Breast epithelium (tissue), 3 donors: ENCODE measurements at regions not wholly inside any gene's neighbourhood (a gene's known extent, or its start where the extent isn't known, plus 50 kb on each side); places are given as distances from the start of the nearest gene placed in this dataset.

Source experiments
- CTCF ChIP-seq, 3 donors: fragments of 450-650 bp; IDR thresholded peaks; one replicate each; pipeline ENCODE4 v1.5.1; 2016 to 2017; ENCODE audit warnings: antibody characterized with exemption in 3 of 3, mild to moderate bottlenecking in 3 of 3, moderate library complexity in 3 of 3
- POLR2A ChIP-seq: fragments of 450-650 bp; IDR thresholded peaks from one replicate; pipeline ENCODE4 v1.6.1; 2016; ENCODE audit warnings: antibody characterized with exemption, mild to moderate bottlenecking, moderate library complexity
- POLR2AphosphoS5 ChIP-seq, 3 donors: sonication (generic); formaldehyde crosslinking; IDR thresholded peaks; one replicate each; pipeline ENCODE4 v1.6.1; 2017; ENCODE audit warnings: antibody characterized with exemption in 3 of 3

GRCh38 chr1:181144238-181144637 lies 55.7 kb downstream of the IER5 start:
- TF ChIP-seq POLR2A: no peak
- TF ChIP-seq CTCF (IDR thresholded peaks at IDR 0.05): no peak
- TF ChIP-seq POLR2AphosphoS5 (IDR thresholded peaks at IDR 0.05): no peak
